Fibroblast of peridontal ligament (primary cell): ENCODE measurements at regions not wholly inside any gene's neighbourhood (a gene's known extent, or its start where the extent isn't known, plus 50 kb on each side); places are given as distances from the start of the nearest gene placed in this dataset.
"Not testable (repeated sequence)": the region's sequence is repeated elsewhere in the genome, so short reads cannot be mapped to it uniquely, and the experiment has no call there.

Experiments used
- DNase-seq: peaks from one replicate; pipeline ENCODE4 v3.0.0-alpha.2; 2010; ENCODE audit errors: extremely low read depth

DNA sequence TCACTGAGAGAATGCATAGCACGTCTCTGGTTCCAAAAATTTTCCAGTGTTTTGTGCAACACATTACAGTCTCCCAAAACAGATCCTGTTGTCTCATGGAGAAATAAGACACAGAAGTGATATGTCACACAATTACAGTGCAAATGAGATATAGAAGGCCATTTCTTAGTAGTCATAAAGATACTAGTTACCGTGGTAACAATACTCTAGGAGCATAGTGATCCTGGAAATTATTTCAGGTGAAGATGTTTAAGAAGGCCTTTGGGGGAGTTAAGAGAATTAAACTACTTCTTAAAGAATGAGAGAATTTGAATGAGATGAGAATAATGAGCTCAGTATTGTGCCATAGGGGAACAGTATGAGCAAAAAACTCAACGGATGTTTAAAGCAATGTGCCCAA is 628.0 kb upstream of the MIR17HG start:
- DNase-seq = no peak

DNA sequence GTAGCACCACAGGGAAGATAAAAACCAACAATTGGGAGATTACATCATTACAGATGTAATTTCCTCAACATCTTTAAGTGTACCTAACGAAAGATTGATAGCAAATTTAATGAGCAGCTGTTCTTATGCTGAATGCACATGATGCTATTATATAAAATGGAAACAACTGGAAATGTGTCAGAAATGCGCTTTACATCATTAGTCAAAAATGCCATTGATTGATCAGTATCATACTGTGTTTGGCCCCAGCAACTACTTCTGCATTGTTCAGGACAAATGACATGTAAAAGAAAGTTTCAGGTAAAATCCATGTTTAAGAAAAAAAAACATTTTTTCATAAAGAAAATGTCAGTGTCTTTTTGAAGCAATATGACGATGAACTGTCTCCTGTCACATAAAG is 625.5 kb upstream of the MIR17HG start:
- no peak for DNase-seq

- DNase-seq = no peak
Measured at GRCh38 chr13:90723381-90723780, 624.1 kb upstream of the MIR17HG start.

- no peak for DNase-seq
Measured at GRCh38 chr13:90726375-90726774, 621.1 kb upstream of the MIR17HG start.

DNA sequence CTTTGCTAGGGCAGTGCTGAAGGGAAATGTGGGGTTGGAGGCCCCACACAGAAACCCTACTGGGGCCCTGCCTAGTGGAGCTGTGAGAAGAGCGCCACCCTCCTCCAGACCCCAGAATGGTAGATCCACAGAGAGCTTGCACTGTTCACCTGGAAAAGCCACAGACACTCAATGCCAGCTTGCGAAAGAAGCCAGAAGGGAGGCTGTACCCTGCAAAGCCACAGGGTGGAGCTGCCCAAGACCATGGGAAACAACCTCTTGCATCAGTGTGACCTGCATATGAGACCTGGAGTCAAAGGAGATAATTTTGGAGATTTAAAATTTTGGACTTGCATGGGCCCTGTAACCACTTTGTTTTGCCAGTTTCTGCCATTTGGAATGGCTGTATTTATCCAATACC is 615.4 kb upstream of the MIR17HG start:
- DNase-seq = no peak

DNA sequence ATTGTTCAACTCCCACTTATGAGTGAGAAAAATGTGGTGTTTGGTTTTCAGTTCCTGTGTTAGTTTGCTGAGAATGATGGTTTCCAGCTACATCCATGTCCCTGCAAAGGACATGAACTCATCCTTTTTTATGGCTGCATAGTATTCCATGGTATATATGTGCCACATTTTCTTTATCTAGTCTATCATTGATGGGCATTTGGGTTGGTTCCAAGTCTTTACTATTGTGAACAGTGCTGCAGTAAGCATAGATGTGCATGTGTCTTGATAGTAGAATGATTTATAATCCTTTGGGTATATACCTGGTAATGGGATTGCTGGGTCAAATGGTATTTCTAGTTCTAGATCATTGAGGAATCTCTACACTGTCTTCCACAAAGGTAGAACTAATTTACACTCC is 613.0 kb upstream of the MIR17HG start:
- DNase-seq = not testable (repeated sequence)

GRCh38 chr13:90738881-90739280 is 608.6 kb upstream of the MIR17HG start:
- no peak for DNase-seq

- no peak for DNase-seq
Measured at GRCh38 chr13:90740099-90740498, 607.4 kb upstream of the MIR17HG start.

DNA sequence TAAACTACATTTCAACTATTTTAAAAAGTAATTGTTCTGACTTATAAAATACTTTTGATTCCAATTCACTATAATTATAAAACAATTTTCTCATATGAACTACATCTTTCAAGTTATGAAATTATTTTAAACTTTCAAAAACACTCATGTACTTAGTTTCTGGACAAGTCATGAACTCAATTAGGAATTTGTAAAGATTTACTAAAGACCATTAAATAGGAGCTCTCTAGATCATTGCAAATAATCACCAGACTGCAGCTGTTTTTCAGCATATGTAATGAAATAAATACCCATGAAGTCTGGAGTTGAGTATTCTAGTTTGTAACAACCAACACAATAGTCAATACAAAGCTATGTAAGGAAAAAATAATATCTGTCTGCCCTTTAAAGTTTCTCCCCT is 605.1 kb upstream of the MIR17HG start:
- no peak for DNase-seq

DNA sequence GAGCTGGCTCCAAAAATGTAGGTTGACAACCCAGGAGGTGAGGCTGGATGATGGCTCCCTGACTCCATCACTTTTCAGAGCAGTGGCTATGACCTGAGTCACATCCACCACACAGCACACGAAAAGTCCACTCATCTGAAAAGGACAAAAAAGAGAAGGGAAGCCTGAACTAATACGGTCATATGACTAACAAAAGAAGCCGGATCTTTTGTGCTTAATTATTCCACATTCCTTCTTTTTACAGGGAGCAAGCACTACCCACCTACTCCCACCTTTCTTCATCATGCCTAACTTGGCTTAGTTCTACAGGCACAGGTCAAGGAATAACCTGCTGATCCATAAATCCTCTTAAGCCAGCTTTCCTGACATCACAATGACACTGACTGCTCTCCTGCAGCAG is 601.3 kb upstream of the MIR17HG start:
- no peak for DNase-seq

DNA sequence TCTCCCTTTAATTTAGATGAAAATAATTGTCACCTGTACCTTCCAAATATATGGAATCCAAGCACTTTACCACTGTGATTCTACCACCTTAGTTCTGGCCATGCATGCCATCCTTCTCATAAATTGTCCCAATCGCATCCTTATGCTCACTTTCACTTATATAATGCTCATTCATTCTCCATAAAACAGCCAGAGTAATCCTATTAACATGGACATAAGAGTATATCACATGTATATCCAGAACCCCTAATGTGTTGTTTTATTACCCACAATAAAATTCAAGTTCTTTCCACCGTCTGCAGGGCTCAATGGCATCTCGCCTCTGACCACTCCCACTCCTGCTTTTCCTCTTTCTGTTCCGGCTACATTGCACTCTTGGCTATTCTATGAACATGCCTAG is 597.5 kb upstream of the MIR17HG start:
- no peak for DNase-seq

- no peak for DNase-seq
Measured at GRCh38 chr13:90751026-90751425, 596.5 kb upstream of the MIR17HG start.

DNA sequence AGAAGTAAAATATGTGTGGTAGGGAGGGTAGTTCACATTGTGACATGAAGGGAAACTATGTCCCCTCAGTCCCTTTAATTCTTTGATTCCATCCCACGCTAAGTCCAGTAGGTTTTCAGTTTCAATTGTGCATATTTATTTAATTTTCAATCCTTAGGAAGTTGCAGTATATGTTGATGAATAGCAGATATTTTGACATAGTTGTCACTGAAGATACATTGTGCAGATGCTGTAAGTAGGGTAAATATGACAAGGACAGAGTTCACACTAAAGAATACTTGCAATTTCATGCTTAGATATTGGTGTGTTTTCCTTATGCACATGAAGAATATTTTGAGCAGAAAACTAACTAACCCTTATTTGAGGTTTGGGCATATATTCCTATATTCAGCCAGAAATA is 595.4 kb upstream of the MIR17HG start:
- no peak for DNase-seq

DNA sequence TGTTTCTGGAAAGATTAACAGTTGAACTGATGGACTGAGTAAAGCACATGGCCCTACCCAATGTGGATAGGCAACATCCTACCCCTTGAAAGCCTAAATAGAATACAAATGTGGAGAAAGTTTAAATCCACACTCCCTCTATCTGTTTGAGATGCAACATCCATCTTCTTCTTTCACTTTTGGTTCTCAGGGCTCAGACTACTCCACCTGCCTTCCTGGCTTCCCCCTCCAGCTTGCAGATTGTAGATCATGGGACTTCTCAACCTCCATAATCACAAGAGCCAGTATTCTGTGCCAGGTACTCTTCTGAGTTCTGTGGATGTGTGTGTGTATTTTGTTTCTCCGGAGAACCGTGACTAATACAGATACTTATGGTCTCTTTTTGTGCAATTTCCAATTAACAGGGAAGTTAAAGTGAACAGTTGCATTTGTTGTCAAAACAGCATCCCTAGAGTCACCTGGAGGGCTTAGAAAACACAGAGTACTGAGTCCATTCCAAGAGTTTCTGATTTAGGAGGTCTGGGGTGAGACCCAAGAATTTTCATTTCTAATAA is 590.3 kb upstream of the MIR17HG start:
- no peak for DNase-seq

DNA sequence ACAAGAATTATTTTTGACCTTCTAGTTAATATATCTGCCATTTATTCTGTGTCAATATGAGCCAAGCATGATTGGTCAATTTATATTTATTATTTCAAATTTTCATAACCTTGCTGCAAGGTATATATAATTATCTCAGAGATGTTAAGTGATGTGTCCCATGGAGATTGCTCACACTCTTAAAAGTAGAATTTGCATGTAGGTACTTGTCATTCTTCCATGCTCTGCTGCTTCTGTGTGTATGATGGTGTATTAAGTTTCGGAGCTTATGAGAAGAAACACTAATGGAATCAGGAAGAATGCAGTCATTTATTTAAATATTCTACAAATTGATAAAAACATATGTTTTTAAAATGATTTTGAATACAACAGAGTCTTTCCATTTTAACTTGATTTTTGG is 586.8 kb upstream of the MIR17HG start:
- DNase-seq = no peak

GRCh38 chr13:90763476-90764150 is 583.9 kb upstream of the MIR17HG start:
- no peak for DNase-seq

DNA sequence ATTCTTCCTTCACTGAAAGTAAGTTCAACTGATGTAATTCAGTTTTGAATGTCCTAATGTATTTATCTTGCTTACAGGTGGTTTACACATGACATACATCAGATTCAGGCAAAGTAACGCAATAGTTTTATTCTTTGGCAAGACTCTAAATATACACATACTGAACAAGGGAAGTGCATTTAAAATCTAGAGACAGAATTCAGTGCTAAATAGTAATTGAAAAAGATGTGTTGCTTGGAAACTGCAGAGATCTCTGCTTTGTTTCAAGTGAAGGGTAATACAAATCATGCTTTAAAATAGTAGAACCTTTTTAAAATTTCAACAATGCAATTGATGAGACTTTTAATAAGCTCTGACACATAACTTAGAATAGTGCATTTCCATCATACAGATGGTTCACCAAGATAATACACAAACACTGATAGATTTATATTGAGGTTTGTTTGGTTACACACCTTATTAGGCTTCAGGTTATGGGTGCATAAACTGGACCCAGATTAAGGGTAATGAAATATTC is 581.0 kb upstream of the MIR17HG start:
- no peak for DNase-seq

GRCh38 chr13:90768116-90768515 is 579.4 kb upstream of the MIR17HG start:
- no peak for DNase-seq

DNA sequence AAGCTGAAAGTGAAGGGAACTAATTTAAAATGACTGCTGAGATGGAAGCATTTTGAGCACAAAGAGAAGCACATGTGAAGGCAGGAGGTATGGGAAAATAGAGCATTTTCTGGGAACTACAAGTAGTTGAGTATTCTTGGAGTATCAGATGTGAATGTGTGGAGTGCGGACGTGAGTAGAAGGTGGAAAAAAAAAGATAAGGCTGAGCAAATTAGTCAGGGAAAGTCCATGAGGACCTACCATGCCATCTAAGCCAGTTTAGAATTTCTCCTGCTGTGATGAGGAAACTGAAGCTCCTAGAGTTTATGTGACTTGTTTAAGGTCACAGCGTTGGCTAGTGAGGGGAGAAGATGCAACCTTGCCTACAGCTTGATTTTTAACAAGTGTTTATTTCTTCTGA is 578.1 kb upstream of the MIR17HG start:
- no peak for DNase-seq

DNA sequence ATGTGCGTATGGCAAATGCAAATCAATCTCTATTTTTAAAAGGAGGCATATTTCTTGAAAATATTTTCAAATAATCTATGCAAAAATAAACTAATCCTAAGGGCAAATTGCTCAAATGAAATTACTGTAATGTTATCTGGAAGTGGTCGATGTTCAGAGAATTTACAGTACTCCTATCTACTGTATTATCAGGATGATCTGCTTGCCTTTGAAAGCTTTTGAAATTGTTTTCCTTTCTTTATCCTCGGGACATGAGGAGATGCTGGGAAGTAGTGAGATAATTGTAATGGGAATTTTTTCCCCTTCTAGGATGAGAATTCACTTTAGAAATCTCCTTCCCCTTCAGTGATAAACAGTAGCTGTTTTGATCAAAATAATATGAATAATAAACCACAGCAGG is 577.2 kb upstream of the MIR17HG start:
- no peak for DNase-seq

- DNase-seq = no peak
Measured at GRCh38 chr13:90773681-90774080, 573.8 kb upstream of the MIR17HG start.

DNA sequence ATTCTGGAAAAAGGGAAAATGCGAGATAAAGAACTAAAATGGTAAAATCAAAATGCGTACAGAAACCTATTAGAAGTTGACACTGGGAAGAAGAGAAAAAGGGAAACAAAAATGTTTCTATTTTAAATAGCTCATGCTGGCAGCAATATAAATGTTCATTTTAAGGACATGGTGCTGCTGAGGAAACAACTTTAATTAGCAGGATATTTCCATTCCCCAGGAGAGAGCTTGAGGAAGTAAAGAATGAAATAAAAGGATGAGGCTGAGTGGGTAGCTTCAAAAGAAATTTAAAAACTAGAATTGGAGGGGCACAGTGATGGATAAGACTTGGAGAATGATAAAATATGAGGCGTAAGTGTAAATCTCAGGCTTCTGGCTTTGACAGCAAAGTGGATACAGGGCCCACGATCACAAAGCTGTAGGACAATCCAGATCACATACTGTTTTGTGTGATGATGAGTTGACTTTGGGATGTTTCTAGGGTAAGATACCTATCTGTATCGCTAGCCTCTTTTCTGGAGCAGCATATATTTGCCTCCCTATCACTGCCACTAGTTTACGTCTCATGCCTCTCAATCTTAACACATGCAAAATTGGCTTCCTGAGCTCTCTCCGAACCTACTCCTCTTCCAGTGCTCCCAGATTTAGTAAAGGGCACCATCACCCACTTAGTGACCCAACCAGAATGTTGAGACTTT is 571.3 kb upstream of the MIR17HG start:
- DNase-seq = no peak

- DNase-seq = no peak
Measured at GRCh38 chr13:90783273-90783672, 564.2 kb upstream of the MIR17HG start.
